ACC112 (cell line): ENCODE measurements at regions not wholly inside any gene's neighbourhood (a gene's known extent, or its start where the extent isn't known, plus 50 kb on each side); places are given as distances from the start of the nearest gene placed in this dataset.

Experiments
- H2AFZ ChIP-seq: fragments of 200-600 bp; sonication (generic); one replicate; pipeline ENCODE4 v1.6.0; 2017; ENCODE audit warnings: antibody characterized with exemption, low read length; ENCODE audit not compliant: unreplicated experiment
- H3K27ac ChIP-seq: fragments of 200-600 bp; sonication (generic); 2 replicates; pipeline ENCODE4 v1.5.1; 2014; ENCODE audit warnings: low read depth, mild to moderate bottlenecking, antibody characterized with exemption, low read length, moderate library complexity
- H3K27me3 ChIP-seq: fragments of 200-600 bp; sonication (generic); 2 replicates; pipeline ENCODE4 v1.6.1; 2014; ENCODE audit warnings: mild to moderate bottlenecking, antibody characterized with exemption, low read length, moderate library complexity, mixed read lengths; ENCODE audit not compliant: insufficient read depth
- H3K36me3 ChIP-seq: fragments of 200-600 bp; sonication (generic); 2 replicates; pipeline ENCODE4 v1.6.1; 2016; ENCODE audit warnings: mild to moderate bottlenecking, antibody characterized with exemption, low read length, moderate library complexity, mixed read lengths; ENCODE audit not compliant: insufficient read depth
- H3K4me1 ChIP-seq: fragments of 200-600 bp; sonication (generic); one replicate; pipeline ENCODE4 v1.6.1; 2016; ENCODE audit warnings: low read length, mixed read lengths; ENCODE audit not compliant: insufficient read depth, unreplicated experiment, control insufficient read depth
- H3K4me3 ChIP-seq: fragments of 200-600 bp; sonication (generic); 2 replicates; pipeline ENCODE4 v1.5.1; 2014; ENCODE audit warnings: mild to moderate bottlenecking, low read depth, low read length
- H3K79me2 ChIP-seq: fragments of 200-600 bp; sonication (generic); one replicate; pipeline ENCODE4 v1.6.0; 2016; ENCODE audit warnings: low read length; ENCODE audit not compliant: control insufficient read depth, unreplicated experiment, insufficient read depth

- no peak overlapping the region for H3K4me3 ChIP-seq
- H3K36me3 ChIP-seq, result no peaks in the 10 kb centered on the region
- H3K79me2 ChIP-seq, result no peaks in the 10 kb centered on the region
- peaks cover 8% of the 10 kb centered on the region for H3K4me1 ChIP-seq
- H2AFZ ChIP-seq, result no peak overlapping the region
- no peaks in the 10 kb centered on the region for H3K27me3 ChIP-seq
- no peak overlapping the region for H3K27ac ChIP-seq
Observed at GRCh38 chr3:106323586-106323985, 454.8 kb upstream of the CBLB start.

- peak overlapping the region; percentile 82 for H2AFZ ChIP-seq
- H3K4me3 ChIP-seq, result peak overlapping the region; percentile 28; the same call in 1 of the 2 replicates
- H3K79me2 ChIP-seq, result no peaks in the 10 kb centered on the region
- no peaks in the 10 kb centered on the region for H3K27me3 ChIP-seq
- H3K36me3 ChIP-seq, result no peaks in the 10 kb centered on the region
- no peak overlapping the region for H3K27ac ChIP-seq
- peaks cover 8% of the 10 kb centered on the region for H3K4me1 ChIP-seq
Observed at GRCh38 chr3:106326941-106327695, 458.3 kb upstream of the CBLB start.

- H3K36me3 ChIP-seq, result no peaks in the 10 kb centered on the region
Observed at GRCh38 chr3:106327696-106328025, 458.8 kb upstream of the CBLB start.

GRCh38 chr3:106328224-106328623 is 459.4 kb upstream of the CBLB start:
- Histone ChIP-seq H3K27me3 (no peaks in the 10 kb centered on the region), H3K27ac (no peak overlapping the region), H3K4me1 (peaks cover 8% of the 10 kb centered on the region), H3K79me2 (no peaks in the 10 kb centered on the region), H3K36me3 (no peaks in the 10 kb centered on the region), H2AFZ (no peak overlapping the region), H3K4me3 (no peak overlapping the region)

More at GRCh38 chr3:106327696-106328025, 458.8 kb upstream of the CBLB start:
- peak overlapping the region; percentile 82 for H2AFZ ChIP-seq
- H3K4me1 ChIP-seq, result peaks cover 8% of the 10 kb centered on the region
- no peaks in the 10 kb centered on the region for H3K79me2 ChIP-seq
- no peaks in the 10 kb centered on the region for H3K27me3 ChIP-seq
- no peak overlapping the region for H3K4me3 ChIP-seq
- no peak overlapping the region for H3K27ac ChIP-seq

- peaks cover 16% of the 10 kb centered on the region for H3K4me1 ChIP-seq
- H3K27ac ChIP-seq, result no peak overlapping the region
- no peaks in the 10 kb centered on the region for H3K27me3 ChIP-seq
- no peak overlapping the region for H2AFZ ChIP-seq
- H3K4me3 ChIP-seq, result no peak overlapping the region
- H3K79me2 ChIP-seq, result no peaks in the 10 kb centered on the region
- H3K36me3 ChIP-seq, result no peaks in the 10 kb centered on the region
Observed at GRCh38 chr3:106329521-106329920, 460.7 kb upstream of the CBLB start.

GRCh38 chr3:106331636-106332035 is 462.8 kb upstream of the CBLB start:
- Histone ChIP-seq H3K4me1 (peaks cover 28% of the 10 kb centered on the region), H3K36me3 (no peaks in the 10 kb centered on the region), H3K79me2 (no peaks in the 10 kb centered on the region), H3K27ac (no peak overlapping the region), H2AFZ (no peak overlapping the region), H3K4me3 (no peak overlapping the region), H3K27me3 (no peaks in the 10 kb centered on the region)

GRCh38 chr3:106332129-106332528 is 463.3 kb upstream of the CBLB start:
- Histone ChIP-seq H3K4me1 (peaks cover 31% of the 10 kb centered on the region), H3K79me2 (no peaks in the 10 kb centered on the region), H3K27me3 (no peaks in the 10 kb centered on the region), H3K27ac (no peak overlapping the region), H2AFZ (no peak overlapping the region), H3K4me3 (no peak overlapping the region), H3K36me3 (no peaks in the 10 kb centered on the region)

GRCh38 chr3:106332884-106333283 is 464.1 kb upstream of the CBLB start:
- no peak overlapping the region for H3K4me3 ChIP-seq
- H3K36me3 ChIP-seq, result no peaks in the 10 kb centered on the region
- H3K27ac ChIP-seq, result no peak overlapping the region
- peaks cover 28% of the 10 kb centered on the region for H3K4me1 ChIP-seq
- no peak overlapping the region for H2AFZ ChIP-seq
- H3K27me3 ChIP-seq, result no peaks in the 10 kb centered on the region
- no peaks in the 10 kb centered on the region for H3K79me2 ChIP-seq

- Histone ChIP-seq H3K4me3 (no peak overlapping the region), H3K79me2 (no peaks in the 10 kb centered on the region), H2AFZ (no peak overlapping the region), H3K4me1 (peaks cover 28% of the 10 kb centered on the region), H3K27me3 (no peaks in the 10 kb centered on the region), H3K36me3 (no peaks in the 10 kb centered on the region), H3K27ac (no peak overlapping the region)
Observed at GRCh38 chr3:106333911-106334618, 465.3 kb upstream of the CBLB start.

GRCh38 chr3:106336619-106337018 is 467.8 kb upstream of the CBLB start:
- no peak overlapping the region for H2AFZ ChIP-seq
- H3K4me3 ChIP-seq, result no peak overlapping the region

GRCh38 chr3:106337116-106337515 is 468.3 kb upstream of the CBLB start:
- Histone ChIP-seq H3K4me3 (no peak overlapping the region), H3K4me1 (peaks cover 28% of the 10 kb centered on the region), H3K27me3 (no peaks in the 10 kb centered on the region), H2AFZ (no peak overlapping the region), H3K36me3 (no peaks in the 10 kb centered on the region), H3K79me2 (no peaks in the 10 kb centered on the region), H3K27ac (peak overlapping the region; percentile 40; the same call in 1 of the 2 replicates)

More at GRCh38 chr3:106336619-106337018, 467.8 kb upstream of the CBLB start:
- Histone ChIP-seq H3K27ac (peak overlapping the region; percentile 40; the same call in 1 of the 2 replicates), H3K27me3 (no peaks in the 10 kb centered on the region), H3K4me1 (peaks cover 28% of the 10 kb centered on the region), H3K79me2 (no peaks in the 10 kb centered on the region), H3K36me3 (no peaks in the 10 kb centered on the region)
